ENCODE measurements at regions not wholly inside any gene's neighbourhood (a gene's known extent, or its start where the extent isn't known, plus 50 kb on each side); places are given as distances from the start of the nearest gene placed in this dataset.

GRCh38 chr13:64283926-64284325, 2868.3 kb upstream of the PCDH20 start:
- Histone ChIP-seq H3K27me3 (no peaks in the 10 kb centered on the region), H3K9me3 (no peaks in the 10 kb centered on the region), H3K4me1 (no peaks in the 10 kb centered on the region), H3K4me3 (no peak overlapping the region), H3K36me3 (no peaks in the 10 kb centered on the region), H3K27ac (no peak overlapping the region)
- WGBS: 83% methylated on average over 2 of the region's 2 CpGs
- no peak for DNase-seq (ENCODE audit: low spot score in 2 of 2)
- TF ChIP-seq CTCF (IDR thresholded peaks at IDR 0.05) (no peak), POLR2AphosphoS5 (IDR thresholded peaks at IDR 0.05) (no peak), EP300 (IDR thresholded peaks at IDR 0.05) (no peak), POLR2A (IDR thresholded peaks at IDR 0.05) (no peak)

- TF ChIP-seq CTCF (IDR thresholded peaks at IDR 0.05) (no peak), EP300 (IDR thresholded peaks at IDR 0.05) (no peak), POLR2A (IDR thresholded peaks at IDR 0.05) (no peak), POLR2AphosphoS5 (IDR thresholded peaks at IDR 0.05) (no peak)
- Histone ChIP-seq H3K27me3 (no peaks in the 10 kb centered on the region), H3K9me3 (peaks cover 3% of the 10 kb centered on the region), H3K36me3 (no peaks in the 10 kb centered on the region), H3K27ac (no peak overlapping the region), H3K4me1 (no peaks in the 10 kb centered on the region), H3K4me3 (no peak overlapping the region)
- 81% methylated on average over 5 of the region's 5 CpGs for WGBS
- DNase-seq (ENCODE audit: low spot score in 2 of 2): no peak
Measured at GRCh38 chr13:64278493-64278892, 2862.8 kb upstream of the PCDH20 start.

GRCh38 chr13:64277097-64277496, 2861.4 kb upstream of the PCDH20 start:
- no peaks in the 10 kb centered on the region for H3K4me1 ChIP-seq
- no peak for TF ChIP-seq POLR2A (IDR thresholded peaks at IDR 0.05)
- no peak for TF ChIP-seq CTCF (IDR thresholded peaks at IDR 0.05)
- TF ChIP-seq POLR2AphosphoS5 (IDR thresholded peaks at IDR 0.05): no peak
- no peak for TF ChIP-seq EP300 (IDR thresholded peaks at IDR 0.05)
- 89% methylated on average over 2 of the region's 2 CpGs for WGBS

GRCh38 chr13:64276232-64276631, 2860.6 kb upstream of the PCDH20 start:
- no peak for TF ChIP-seq EP300 (IDR thresholded peaks at IDR 0.05)
- no peak for TF ChIP-seq POLR2AphosphoS5 (IDR thresholded peaks at IDR 0.05)
- no peak for TF ChIP-seq CTCF (IDR thresholded peaks at IDR 0.05)
- no peak for TF ChIP-seq POLR2A (IDR thresholded peaks at IDR 0.05)
- Histone ChIP-seq H3K27ac (no peak overlapping the region), H3K4me1 (no peaks in the 10 kb centered on the region), H3K4me3 (no peak overlapping the region), H3K27me3 (no peaks in the 10 kb centered on the region), H3K9me3 (peaks cover 3% of the 10 kb centered on the region), H3K36me3 (no peaks in the 10 kb centered on the region)
- WGBS: 44% methylated on average over 2 of the region's 2 CpGs
- DNase-seq (ENCODE audit: low spot score in 2 of 2): no peak

More at GRCh38 chr13:64277097-64277496, 2861.4 kb upstream of the PCDH20 start:
- H3K4me3 ChIP-seq: no peak overlapping the region
- DNase-seq (ENCODE audit: low spot score in 2 of 2): no peak
- peaks cover 3% of the 10 kb centered on the region for H3K9me3 ChIP-seq
- no peaks in the 10 kb centered on the region for H3K36me3 ChIP-seq
- no peak overlapping the region for H3K27ac ChIP-seq
- H3K27me3 ChIP-seq: no peaks in the 10 kb centered on the region

- no peaks in the 10 kb centered on the region for H3K36me3 ChIP-seq
- H3K4me3 ChIP-seq: no peak overlapping the region
- no peak for DNase-seq (ENCODE audit: low spot score in 2 of 2)
- H3K27me3 ChIP-seq: no peaks in the 10 kb centered on the region
- no peaks in the 10 kb centered on the region for H3K4me1 ChIP-seq
- 74% methylated on average over 5 of the region's 5 CpGs for WGBS
- H3K9me3 ChIP-seq: peaks cover 3% of the 10 kb centered on the region
- no peak for TF ChIP-seq POLR2AphosphoS5 (IDR thresholded peaks at IDR 0.05)
- no peak for TF ChIP-seq EP300 (IDR thresholded peaks at IDR 0.05)
- TF ChIP-seq POLR2A (IDR thresholded peaks at IDR 0.05): no peak
- TF ChIP-seq CTCF (IDR thresholded peaks at IDR 0.05): no peak
- no peak overlapping the region for H3K27ac ChIP-seq
Measured at GRCh38 chr13:64274481-64275217, 2859.0 kb upstream of the PCDH20 start.

Measured in suprapubic skin (tissue), 4 donors.